H7 (cell line): ENCODE measurements at regions not wholly inside any gene's neighbourhood (a gene's known extent, or its start where the extent isn't known, plus 50 kb on each side); places are given as distances from the start of the nearest gene placed in this dataset.

Source experiments
- DNase-seq: peaks from one replicate; pipeline ENCODE4 v3.0.0; 2012
- H3K27me3 ChIP-seq: 2 replicates; pipeline ENCODE4 v1.6.0; 2011; ENCODE audit warnings: mild to moderate bottlenecking, low read length; ENCODE audit not compliant: control insufficient read depth, insufficient read depth
- H3K36me3 ChIP-seq: replicated peaks from 2 replicates; pipeline ENCODE4 v1.5.1; 2011; ENCODE audit warnings: low read length; ENCODE audit not compliant: control insufficient read depth, insufficient read depth
- H3K4me3 ChIP-seq: 2 replicates; pipeline ENCODE4 v1.5.1; 2011; ENCODE audit warnings: low read depth, mild to moderate bottlenecking, control low read depth, low read length, moderate library complexity; ENCODE audit not compliant: insufficient read depth

DNA sequence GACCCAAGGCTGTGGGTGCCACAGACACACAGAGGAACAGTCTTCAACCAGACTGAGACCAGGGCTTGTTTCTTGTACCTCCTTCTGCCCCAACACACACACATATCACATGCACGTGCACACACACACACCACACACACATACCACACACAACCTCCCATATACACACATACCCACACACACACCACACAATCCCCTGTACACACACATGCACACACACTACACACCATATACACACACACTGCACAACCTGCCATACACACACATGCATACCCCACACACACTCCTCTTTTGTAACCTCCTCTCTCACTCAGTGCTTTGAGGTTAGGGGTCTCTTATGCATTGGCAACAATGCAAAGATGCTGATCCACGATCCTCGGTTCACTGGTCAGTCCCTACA lies 217.0 kb downstream of the AJAP1 start:
- Histone ChIP-seq H3K27me3 (no peaks in the 10 kb centered on the region; the same call in 1 of the 2 replicates), H3K4me3 (no peak overlapping the region), H3K36me3 (no peaks in the 10 kb centered on the region)
- no peak for DNase-seq

DNA sequence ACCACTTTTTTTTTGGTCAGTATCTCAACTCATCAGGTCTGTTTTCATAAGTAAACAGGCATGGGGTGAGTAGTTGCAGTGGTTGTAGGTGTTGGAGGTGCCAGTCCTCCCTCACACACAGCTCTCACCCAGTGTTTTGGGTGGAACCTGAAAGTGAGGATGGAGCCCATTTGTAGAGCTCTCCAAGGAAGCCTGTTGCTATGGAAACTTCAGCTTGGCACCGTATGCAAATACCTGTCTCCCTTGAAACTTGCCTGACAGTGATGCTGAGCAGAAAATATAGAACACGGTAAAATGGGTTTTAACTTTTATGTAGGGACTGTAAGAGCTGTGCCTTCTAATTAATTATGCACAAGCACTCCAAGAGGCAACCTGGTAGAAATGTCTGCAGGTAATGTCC lies 214.1 kb downstream of the AJAP1 start:
- Histone ChIP-seq H3K4me3 (no peak overlapping the region), H3K27me3 (no peaks in the 10 kb centered on the region; the same call in 1 of the 2 replicates)

DNA sequence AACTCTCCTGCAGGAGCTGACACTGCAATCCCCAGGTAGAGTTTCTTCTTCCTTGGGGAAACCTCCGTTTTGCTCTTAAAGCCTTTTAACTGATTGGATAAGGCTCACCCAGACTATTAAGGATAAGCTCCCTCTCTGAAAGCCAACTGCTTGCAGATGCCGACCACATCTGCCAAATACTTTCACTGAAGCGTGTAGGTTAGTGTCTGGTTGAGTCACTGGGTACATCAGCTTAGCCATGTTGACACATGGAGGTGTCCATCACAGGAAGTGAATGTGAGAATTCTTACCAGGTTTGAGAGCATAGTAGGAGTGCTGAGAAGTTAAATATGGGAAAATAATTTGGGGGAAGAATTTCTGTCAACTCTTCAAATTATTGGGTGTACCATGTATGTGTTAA lies 202.0 kb downstream of the AJAP1 start:
- Histone ChIP-seq H3K4me3 (no peak overlapping the region), H3K36me3 (no peaks in the 10 kb centered on the region), H3K27me3 (no peaks in the 10 kb centered on the region)
- no peak for DNase-seq

More for the DNA sequence above, 214.1 kb downstream of the AJAP1 start:
- no peaks in the 10 kb centered on the region for H3K36me3 ChIP-seq
- no peak for DNase-seq

DNA sequence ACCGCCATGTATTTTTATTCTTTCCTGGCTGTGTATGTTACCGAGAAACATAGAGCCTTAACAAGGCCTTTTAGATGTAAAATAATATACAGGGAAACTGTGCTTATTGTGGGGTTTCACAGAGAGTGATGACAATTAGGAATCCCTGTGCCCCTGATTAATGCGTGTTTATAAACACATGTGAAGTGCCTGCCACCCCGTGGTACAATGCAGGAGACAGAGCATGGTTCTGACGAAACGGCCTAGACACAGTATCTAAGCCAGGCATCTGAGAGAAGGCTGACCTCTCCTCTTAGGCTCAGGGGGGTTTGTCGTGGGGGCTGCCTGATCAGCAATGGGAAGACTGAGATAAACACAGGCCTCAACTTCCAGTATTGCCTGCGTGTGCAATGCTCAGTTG lies 200.0 kb downstream of the AJAP1 start:
- DNase-seq: no peak
- no peak overlapping the region for H3K4me3 ChIP-seq
- no peaks in the 10 kb centered on the region for H3K27me3 ChIP-seq
- no peaks in the 10 kb centered on the region for H3K36me3 ChIP-seq

DNA sequence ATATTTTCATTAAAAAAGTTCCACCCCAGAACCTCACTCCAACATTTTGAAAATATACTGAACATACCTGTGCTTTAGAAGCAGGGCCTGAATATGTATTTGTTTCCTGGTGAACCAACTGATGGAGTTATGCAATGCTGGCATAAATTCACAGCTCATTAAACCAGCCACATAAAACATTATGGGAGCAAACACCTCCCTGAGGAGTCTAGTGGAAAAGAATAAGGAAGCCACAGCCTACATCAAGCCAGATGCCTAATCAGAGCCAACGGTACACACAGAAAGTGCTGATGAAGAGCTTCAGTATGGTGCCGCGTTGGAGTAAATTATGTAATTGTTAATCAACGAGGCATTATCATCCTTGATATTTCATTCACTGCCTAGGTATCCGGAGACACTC lies 199.5 kb downstream of the AJAP1 start:
- DNase-seq: no peak
- no peaks in the 10 kb centered on the region for H3K27me3 ChIP-seq
- no peak overlapping the region for H3K4me3 ChIP-seq
- H3K36me3 ChIP-seq: no peaks in the 10 kb centered on the region

DNA sequence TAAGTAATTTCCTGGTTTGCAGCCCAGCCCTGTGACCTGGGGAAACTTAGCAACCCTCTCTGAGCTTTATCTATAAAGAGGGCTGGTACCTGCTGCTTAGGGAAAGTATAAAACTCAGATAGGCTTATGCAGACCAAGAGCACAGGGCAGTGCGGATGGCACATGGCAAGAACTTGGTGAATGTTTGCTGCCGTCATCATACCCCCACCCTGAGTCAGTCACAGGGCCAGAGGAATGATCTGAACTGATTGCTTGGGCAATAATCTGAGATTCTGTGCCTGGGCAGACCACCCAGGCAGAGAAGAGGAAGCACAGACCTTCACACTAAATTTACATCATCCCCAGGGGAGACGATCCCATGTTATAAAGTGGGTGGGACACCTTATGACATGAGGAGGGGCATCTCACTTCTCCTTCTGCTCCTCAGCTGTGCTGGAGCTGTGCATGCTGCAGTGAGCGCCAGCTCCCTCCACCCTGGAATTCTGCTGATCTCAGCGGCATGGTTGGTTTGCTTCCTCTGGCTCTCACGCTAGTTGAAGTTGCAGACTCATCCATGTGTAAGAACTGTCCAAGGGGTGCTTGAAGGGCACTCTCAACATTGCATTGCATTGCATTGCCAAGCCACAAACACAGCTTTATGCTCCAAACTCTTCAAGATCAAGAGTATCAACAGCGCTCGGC lies 197.1 kb downstream of the AJAP1 start:
- no peaks in the 10 kb centered on the region for H3K36me3 ChIP-seq
- H3K4me3 ChIP-seq: no peak overlapping the region
- no peaks in the 10 kb centered on the region; the same call in 1 of the 2 replicates for H3K27me3 ChIP-seq
- no peak for DNase-seq

DNA sequence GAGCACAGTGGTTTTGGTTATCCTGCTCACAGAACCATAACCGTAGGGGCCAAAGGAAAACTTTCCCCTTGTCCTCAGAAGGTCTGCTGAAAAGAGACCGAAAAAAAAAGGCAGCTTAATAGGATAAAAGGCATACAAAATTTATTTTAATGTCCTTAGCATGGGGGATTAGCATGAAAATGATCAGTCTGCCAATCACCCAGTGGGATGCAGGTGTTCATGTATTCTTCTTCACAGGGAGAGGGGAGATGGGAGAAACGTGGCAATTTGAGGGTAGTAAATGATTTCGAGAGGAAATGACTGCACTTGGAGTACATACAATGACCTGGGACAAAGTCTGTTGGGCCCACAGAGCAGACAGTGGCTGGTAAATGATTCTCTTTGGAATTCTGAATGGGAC lies 194.0 kb downstream of the AJAP1 start:
- H3K36me3 ChIP-seq: no peaks in the 10 kb centered on the region
- no peak for DNase-seq
- H3K27me3 ChIP-seq: no peaks in the 10 kb centered on the region; the same call in 1 of the 2 replicates
- no peak overlapping the region for H3K4me3 ChIP-seq

DNA sequence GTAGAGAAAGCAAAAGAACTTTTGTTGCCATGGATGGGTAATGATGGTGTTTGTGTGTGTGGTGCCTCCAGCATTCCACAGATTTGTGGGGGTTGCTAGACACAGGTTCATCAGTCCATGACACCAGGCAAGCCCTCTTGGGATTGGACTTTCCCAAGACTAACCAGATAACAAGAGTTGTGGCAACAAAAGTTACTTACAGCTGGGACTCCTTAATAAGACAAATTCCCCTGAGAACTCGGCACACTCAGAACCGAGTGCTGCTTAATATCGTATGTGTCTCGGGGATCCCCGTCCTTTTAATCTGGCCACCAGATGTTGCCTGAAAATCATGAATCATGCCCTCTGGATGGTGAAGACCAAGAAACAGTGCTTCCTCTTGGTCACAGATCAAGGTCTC lies 193.3 kb downstream of the AJAP1 start:
- Histone ChIP-seq H3K4me3 (no peak overlapping the region), H3K36me3 (no peaks in the 10 kb centered on the region), H3K27me3 (no peaks in the 10 kb centered on the region; the same call in 1 of the 2 replicates)
- DNase-seq: no peak
